Osteocyte (in vitro differentiated cells): ENCODE measurements at regions not wholly inside any gene's neighbourhood (a gene's known extent, or its start where the extent isn't known, plus 50 kb on each side); places are given as distances from the start of the nearest gene placed in this dataset.

Experiments
- DNase-seq: peaks from one replicate; pipeline ENCODE4 v3.0.0; 2021; ENCODE audit warnings: mixed read lengths; ENCODE audit not compliant: unreplicated experiment; ENCODE audit errors: extremely low spot score
- H3K27ac Mint-ChIP-seq: one replicate; pipeline ENCODE4 v1.8.0; 2021; ENCODE audit warnings: mild to moderate bottlenecking, mixed read lengths; ENCODE audit not compliant: unreplicated experiment
- H3K27me3 Mint-ChIP-seq: one replicate; pipeline ENCODE4 v1.8.0; 2021; ENCODE audit warnings: mixed read lengths; ENCODE audit not compliant: unreplicated experiment
- H3K36me3 Mint-ChIP-seq: one replicate; pipeline ENCODE4 v1.8.0; 2021; ENCODE audit warnings: mixed read lengths; ENCODE audit not compliant: unreplicated experiment
- H3K4me1 Mint-ChIP-seq: one replicate; pipeline ENCODE4 v1.8.0; 2021; ENCODE audit warnings: mixed read lengths; ENCODE audit not compliant: unreplicated experiment
- H3K4me3 Mint-ChIP-seq: one replicate; pipeline ENCODE4 v1.8.0; 2021; ENCODE audit warnings: mild to moderate bottlenecking, moderate library complexity, mixed read lengths; ENCODE audit not compliant: unreplicated experiment
- H3K9me3 Mint-ChIP-seq: one replicate; pipeline ENCODE4 v1.8.0; 2021; ENCODE audit warnings: mixed read lengths; ENCODE audit not compliant: unreplicated experiment
- CTCF ChIP-seq: fragments of 200-600 bp; sonication (generic); IDR thresholded peaks from 2 replicates; pipeline ENCODE4 v1.5.0; 2021; ENCODE audit warnings: antibody characterized with exemption, mild to moderate bottlenecking, moderate library complexity

GRCh38 chr2:153311432-153311831 is 167.1 kb downstream of the RPRM start:
- Mint-ChIP-seq H3K9me3 (no peaks in the 10 kb centered on the region), H3K36me3 (no peaks in the 10 kb centered on the region), H3K27me3 (no peaks in the 10 kb centered on the region), H3K4me1 (no peaks in the 10 kb centered on the region), H3K27ac (no peak overlapping the region), H3K4me3 (no peak overlapping the region)
- TF ChIP-seq CTCF, result no peak
- DNase-seq, result no peak

GRCh38 chr2:153308466-153308865 is 170.1 kb downstream of the RPRM start:
- no peak overlapping the region for H3K27ac Mint-ChIP-seq
- H3K27me3 Mint-ChIP-seq, result no peaks in the 10 kb centered on the region
- H3K4me1 Mint-ChIP-seq, result no peaks in the 10 kb centered on the region
- no peak overlapping the region for H3K4me3 Mint-ChIP-seq
- H3K9me3 Mint-ChIP-seq, result no peaks in the 10 kb centered on the region
- DNase-seq, result no peak
- TF ChIP-seq CTCF, result no peak
- H3K36me3 Mint-ChIP-seq, result no peaks in the 10 kb centered on the region

GRCh38 chr2:153307223-153307622 is 171.3 kb downstream of the RPRM start:
- Mint-ChIP-seq H3K36me3 (no peaks in the 10 kb centered on the region), H3K27me3 (no peaks in the 10 kb centered on the region), H3K4me1 (no peaks in the 10 kb centered on the region), H3K9me3 (no peaks in the 10 kb centered on the region), H3K4me3 (no peak overlapping the region), H3K27ac (no peak overlapping the region)
- TF ChIP-seq CTCF, result no peak
- DNase-seq, result no peak

- no peak overlapping the region for H3K27ac Mint-ChIP-seq
- H3K4me3 Mint-ChIP-seq, result no peak overlapping the region
- TF ChIP-seq CTCF, result no peak
- no peaks in the 10 kb centered on the region for H3K4me1 Mint-ChIP-seq
- no peak for DNase-seq
- no peaks in the 10 kb centered on the region for H3K9me3 Mint-ChIP-seq
- H3K36me3 Mint-ChIP-seq, result no peaks in the 10 kb centered on the region
- no peaks in the 10 kb centered on the region for H3K27me3 Mint-ChIP-seq
Measured at GRCh38 chr2:153299809-153300208, 178.8 kb downstream of the RPRM start.

- H3K4me1 Mint-ChIP-seq, result no peaks in the 10 kb centered on the region
- no peak overlapping the region for H3K4me3 Mint-ChIP-seq
- H3K9me3 Mint-ChIP-seq, result no peaks in the 10 kb centered on the region
- no peak for TF ChIP-seq CTCF
- no peak for DNase-seq
- no peaks in the 10 kb centered on the region for H3K27me3 Mint-ChIP-seq
- no peak overlapping the region for H3K27ac Mint-ChIP-seq
- no peaks in the 10 kb centered on the region for H3K36me3 Mint-ChIP-seq
Measured at GRCh38 chr2:153299217-153299616, 179.3 kb downstream of the RPRM start.
